Ovary (tissue), 3 donors: ENCODE measurements at regions not wholly inside any gene's neighbourhood (a gene's known extent, or its start where the extent isn't known, plus 50 kb on each side); places are given as distances from the start of the nearest gene placed in this dataset.

Experiments used
- EP300 ChIP-seq: sonication (generic); formaldehyde crosslinking; IDR thresholded peaks from one replicate; pipeline ENCODE4 v1.6.1; 2017; ENCODE audit warnings: antibody characterized with exemption
- POLR2A ChIP-seq: fragments of 450-650 bp; IDR thresholded peaks from one replicate; pipeline ENCODE4 v1.6.1; 2017; ENCODE audit warnings: antibody characterized with exemption, mild to moderate bottlenecking, moderate library complexity
- TF ChIP-seq, protein P1 (sequence below), 3 donors: fragments of 450-650 bp in 2 of 3; fragments of 200-600 bp in 1 of 3; IDR thresholded peaks; one replicate each; pipeline versions ENCODE4 v1.5.1 to v1.8.0; 2016 to 2022; ENCODE audit warnings: antibody characterized with exemption in 3 of 3, mild to moderate bottlenecking in 1 of 3
- donor health status: DM: no; HTN: no; CAD: no.

- TF ChIP-seq EP300 (no peak), POLR2A (no peak)
- TF ChIP-seq, protein P1, sequence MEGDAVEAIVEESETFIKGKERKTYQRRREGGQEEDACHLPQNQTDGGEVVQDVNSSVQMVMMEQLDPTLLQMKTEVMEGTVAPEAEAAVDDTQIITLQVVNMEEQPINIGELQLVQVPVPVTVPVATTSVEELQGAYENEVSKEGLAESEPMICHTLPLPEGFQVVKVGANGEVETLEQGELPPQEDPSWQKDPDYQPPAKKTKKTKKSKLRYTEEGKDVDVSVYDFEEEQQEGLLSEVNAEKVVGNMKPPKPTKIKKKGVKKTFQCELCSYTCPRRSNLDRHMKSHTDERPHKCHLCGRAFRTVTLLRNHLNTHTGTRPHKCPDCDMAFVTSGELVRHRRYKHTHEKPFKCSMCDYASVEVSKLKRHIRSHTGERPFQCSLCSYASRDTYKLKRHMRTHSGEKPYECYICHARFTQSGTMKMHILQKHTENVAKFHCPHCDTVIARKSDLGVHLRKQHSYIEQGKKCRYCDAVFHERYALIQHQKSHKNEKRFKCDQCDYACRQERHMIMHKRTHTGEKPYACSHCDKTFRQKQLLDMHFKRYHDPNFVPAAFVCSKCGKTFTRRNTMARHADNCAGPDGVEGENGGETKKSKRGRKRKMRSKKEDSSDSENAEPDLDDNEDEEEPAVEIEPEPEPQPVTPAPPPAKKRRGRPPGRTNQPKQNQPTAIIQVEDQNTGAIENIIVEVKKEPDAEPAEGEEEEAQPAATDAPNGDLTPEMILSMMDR (IDR thresholded peaks at IDR 0.05), result no peak
Measured at GRCh38 chr10:33759191-33759590, 424.7 kb upstream of the NRP1 start.
